Spleen (tissue), 11 donors: ENCODE measurements at regions not wholly inside any gene's neighbourhood (a gene's known extent, or its start where the extent isn't known, plus 50 kb on each side); places are given as distances from the start of the nearest gene placed in this dataset.

Experiments
- DNase-seq: peaks from one replicate; pipeline ENCODE4 v3.0.0-alpha.2; 2020
- H3K27ac ChIP-seq, 8 donors: fragments of 200-600 bp; sonication (generic) in 7 of 8; 1 replicate in 4 of 8; 2 replicates in 4 of 8; pipeline versions ENCODE4 v1.5.0 to v1.8.0; 2016 to 2021; ENCODE audit warnings: inconsistent platforms in 4 of 8, mild to moderate bottlenecking in 4 of 8, moderate library complexity in 1 of 8
- H3K27me3 ChIP-seq, 7 donors: fragments of 200-600 bp; sonication (generic) in 6 of 7; replicated peaks in 1 of 7; 1 replicate in 4 of 7; 2 replicates in 3 of 7; pipeline versions ENCODE4 v1.5.0 to v1.8.0; 2016 to 2021; ENCODE audit warnings: inconsistent platforms in 3 of 7, mild to moderate bottlenecking in 1 of 7
- H3K36me3 ChIP-seq, 6 donors: fragments of 200-600 bp; sonication (generic) in 5 of 6; 1 replicate in 4 of 6; 2 replicates in 2 of 6; pipeline versions ENCODE4 v1.5.0 to v1.8.0; 2016 to 2021; ENCODE audit warnings: inconsistent platforms in 2 of 6
- H3K4me1 ChIP-seq, 6 donors: fragments of 200-600 bp; sonication (generic) in 5 of 6; 1 replicate in 3 of 6; 2 replicates in 3 of 6; pipeline versions ENCODE4 v1.5.0 to v1.8.0; 2016 to 2021; ENCODE audit warnings: inconsistent platforms in 3 of 6
- H3K4me3 ChIP-seq, 8 donors: fragments of 200-600 bp; sonication (generic) in 7 of 8; 1 replicate in 4 of 8; 2 replicates in 4 of 8; pipeline versions ENCODE4 v1.5.0 to v1.8.0; 2016 to 2021; ENCODE audit warnings: inconsistent platforms in 4 of 8, mild to moderate bottlenecking in 4 of 8, moderate library complexity in 2 of 8
- H3K9me3 ChIP-seq, 8 donors: fragments of 200-600 bp; sonication (generic) in 7 of 8; 1 replicate in 4 of 8; 2 replicates in 4 of 8; pipeline versions ENCODE4 v1.5.0 to v1.8.0; 2016 to 2021; ENCODE audit warnings: inconsistent platforms in 4 of 8
- CTCF ChIP-seq, 11 experiments: fragments of 200-600 bp in 7 of 11; fragments of 450-650 bp in 4 of 11; sonication (generic) in 4 of 11; IDR thresholded peaks in 8 of 11; conservative IDR thresholded peaks in 3 of 11; 1 replicate in 7 of 11; 2 replicates in 4 of 11; pipeline versions ENCODE4 v1.4.0 to v1.8.0; 2016 to 2021; ENCODE audit warnings: antibody characterized with exemption in 11 of 11, inconsistent platforms in 4 of 11, mild to moderate bottlenecking in 1 of 11
- POLR2A ChIP-seq, 3 donors: fragments of 450-650 bp; IDR thresholded peaks; one replicate each; pipeline ENCODE4 v1.5.1; 2017; ENCODE audit warnings: antibody characterized with exemption in 3 of 3, mild to moderate bottlenecking in 1 of 3
- POLR2AphosphoS5 ChIP-seq, 3 donors: sonication (generic); formaldehyde crosslinking; IDR thresholded peaks; one replicate each; pipeline ENCODE4 v1.5.1; 2017; ENCODE audit warnings: antibody characterized with exemption in 3 of 3
- WGBS, 5 donors: extraction: QIAGEN DNeasy Blood & Tissue Kit in 3 of 5; methylation state at CpG; one replicate each; pipeline versions ENCODE4 v1.1.5 to v1.1.7; 2013 to 2018; 5-methylcytosine and 5-hydroxymethylcytosine counted together
- intact Hi-C: fragments of 100-400 bp; cut with DNase I; formaldehyde crosslinking; loops from one replicate; pipeline ENCODE4 v1.15.0; 2023; ENCODE audit warnings: low total_unique reads
- donor health status: healthy with polysubstance abuse.
- donor health status: DM: no; HTN: no; CAD: no; lungs with moderate emphysema.
- donor health status: DM: no; HTN: no; CAD: no.
- donor health status: Bipolar disorder and iron deficiency.
- donor health status: healthy.
- donor health status: DM: no; HTN: no; CAD: no.
- donor health status: DM: yes; HTN: yes; CAD: no.

DNA sequence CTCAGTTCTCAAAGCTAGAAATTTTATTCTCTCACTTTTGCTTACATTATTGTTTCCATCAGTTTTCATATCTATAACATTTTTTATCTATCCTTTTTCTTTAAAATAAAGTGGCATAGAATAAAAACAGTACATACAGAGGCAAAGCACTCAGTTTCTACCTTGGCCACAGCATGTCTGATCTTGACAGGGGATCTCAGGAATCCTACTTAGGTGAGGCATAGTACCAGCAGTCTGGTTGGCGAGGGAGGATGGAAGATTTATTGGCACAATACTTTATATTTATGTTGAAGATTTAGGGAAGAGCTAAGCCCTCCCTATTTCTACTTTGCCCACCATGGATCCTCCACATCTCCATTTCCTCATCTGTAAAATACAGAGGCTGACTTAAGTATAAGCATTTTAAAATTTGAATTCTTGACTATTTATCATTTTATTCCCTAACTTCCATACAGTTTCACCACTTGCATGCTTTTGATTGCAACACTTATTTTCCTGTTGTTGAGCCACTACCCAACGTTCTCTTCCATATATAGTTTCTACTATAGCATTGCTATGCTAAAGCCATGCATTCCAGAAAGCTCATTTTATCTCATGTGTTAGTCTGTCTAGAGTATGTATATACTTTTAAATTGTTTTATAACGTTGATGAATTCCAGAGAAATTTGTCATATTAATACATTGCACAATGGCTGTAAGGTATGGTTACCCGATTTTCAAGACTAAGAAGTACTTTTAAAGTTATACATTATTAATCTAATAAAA lies 506.7 kb downstream of the KCTD12 start:
- WGBS, 5 donors = 72 to 87% (median 80%) methylated on average over 4 of the region's 4 CpGs
- intact Hi-C loops = no loop called here
- Histone ChIP-seq H3K9me3 (no peaks in the 10 kb centered on the region), H3K4me3 (no peak overlapping the region), H3K4me1 (no peaks in the 10 kb centered on the region), H3K27me3 (no peaks in the 10 kb centered on the region), H3K27ac (no peak overlapping the region), H3K36me3 (no peaks in the 10 kb centered on the region)
- no peak for DNase-seq
- TF ChIP-seq POLR2AphosphoS5 (IDR thresholded peaks at IDR 0.05) (no peak), CTCF (IDR thresholded peaks at IDR 0.05 in 8 of 11, conservative IDR thresholded peaks at IDR 0.05 in 3 of 11) (no peak), POLR2A (IDR thresholded peaks at IDR 0.05) (no peak)

DNA sequence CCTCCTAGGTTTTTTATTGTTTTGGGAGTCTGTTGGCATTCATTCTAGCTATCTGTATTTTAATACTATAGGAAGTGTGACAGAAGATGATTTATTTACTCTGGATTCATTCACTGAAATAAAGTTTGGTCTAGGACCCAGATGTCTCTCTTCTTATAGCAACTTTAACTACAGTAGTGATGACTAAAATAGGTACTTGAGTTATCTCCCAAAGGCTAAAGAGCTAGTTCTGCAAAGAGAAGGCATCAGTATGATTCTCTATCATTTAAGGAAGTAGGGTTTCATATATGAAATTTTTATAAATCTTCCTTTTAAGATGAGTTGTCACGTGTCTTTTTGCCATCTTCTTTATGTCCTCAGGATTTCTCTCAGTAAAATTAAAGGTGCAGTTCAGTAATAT lies 507.4 kb downstream of the KCTD12 start:
- no peak for TF ChIP-seq POLR2AphosphoS5 (IDR thresholded peaks at IDR 0.05)
- TF ChIP-seq POLR2A (IDR thresholded peaks at IDR 0.05) = no peak
- Histone ChIP-seq H3K27me3 (no peaks in the 10 kb centered on the region), H3K36me3 (no peaks in the 10 kb centered on the region), H3K9me3 (no peaks in the 10 kb centered on the region), H3K27ac (no peak overlapping the region), H3K4me3 (no peak overlapping the region), H3K4me1 (no peaks in the 10 kb centered on the region)
- DNase-seq = no peak
- WGBS, 5 donors = 49 to 61% (median 57%) methylated on average over 1 of the region's 1 CpG
- intact Hi-C loops = no loop called here

DNA sequence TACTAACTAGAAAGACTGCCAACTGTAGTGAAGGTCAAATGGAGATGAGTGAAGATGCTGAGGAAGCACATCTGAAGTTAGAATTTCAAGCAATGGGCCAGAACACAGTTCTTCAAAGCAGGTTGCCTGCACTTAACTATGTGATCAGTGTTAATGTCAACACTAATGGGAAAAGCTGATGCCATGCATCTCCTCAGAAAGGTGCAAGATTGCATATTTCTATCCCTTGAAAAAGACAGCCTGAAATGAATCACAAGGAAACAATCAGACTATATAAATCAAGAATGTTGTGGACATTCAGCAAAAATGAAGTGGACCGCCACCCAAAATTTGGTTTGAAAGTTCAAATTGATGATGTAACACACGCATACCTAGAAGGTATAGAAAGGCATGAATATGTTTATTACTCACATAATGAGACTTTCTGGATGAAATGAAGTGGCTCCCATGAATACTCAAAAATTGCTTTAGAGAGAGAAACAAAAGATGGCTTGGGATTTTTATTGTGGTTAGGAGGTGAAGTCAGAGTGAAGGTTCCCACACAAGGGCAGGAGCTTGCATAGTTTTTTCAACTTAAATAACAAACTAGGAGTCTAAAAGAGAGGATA lies 522.4 kb downstream of the KCTD12 start:
- H3K36me3 ChIP-seq = no peaks in the 10 kb centered on the region
- 91 to 99% (median 97%) methylated on average over 2 of the region's 2 CpGs for WGBS, 5 donors
- H3K27ac ChIP-seq = no peak overlapping the region
- H3K27me3 ChIP-seq = no peaks in the 10 kb centered on the region
- no peak for DNase-seq
- H3K4me3 ChIP-seq = no peak overlapping the region
- TF ChIP-seq CTCF (IDR thresholded peaks at IDR 0.05 in 8 of 11, conservative IDR thresholded peaks at IDR 0.05 in 3 of 11) (no peak), POLR2AphosphoS5 (IDR thresholded peaks at IDR 0.05) (no peak), POLR2A (IDR thresholded peaks at IDR 0.05) (no peak)
- H3K9me3 ChIP-seq = no peaks in the 10 kb centered on the region
- H3K4me1 ChIP-seq = no peaks in the 10 kb centered on the region
- intact Hi-C loops = no loop called here

DNA sequence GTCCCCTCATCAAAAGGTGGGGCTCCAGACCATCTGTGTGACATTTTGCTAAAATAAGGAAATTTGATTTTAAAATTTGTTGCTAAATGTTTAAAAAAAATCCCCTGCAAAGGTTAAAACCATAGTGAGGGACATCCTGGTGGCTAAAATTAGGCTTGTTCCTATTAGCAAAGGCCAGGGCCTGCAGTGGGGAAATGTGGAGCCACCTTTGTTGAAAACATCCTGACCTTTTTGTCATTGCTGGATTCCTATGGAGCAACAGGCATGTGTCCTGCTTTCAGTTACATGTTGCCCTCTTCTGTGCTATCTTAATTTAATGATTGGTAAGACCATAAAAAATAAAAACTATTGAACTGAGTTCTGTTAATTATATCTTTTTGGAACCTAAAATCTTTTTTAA lies 524.3 kb downstream of the KCTD12 start:
- no peaks in the 10 kb centered on the region for H3K27me3 ChIP-seq
- H3K4me1 ChIP-seq = no peaks in the 10 kb centered on the region
- H3K27ac ChIP-seq = no peak overlapping the region
- no peak for TF ChIP-seq POLR2AphosphoS5 (IDR thresholded peaks at IDR 0.05)
- TF ChIP-seq CTCF (IDR thresholded peaks at IDR 0.05 in 8 of 11, conservative IDR thresholded peaks at IDR 0.05 in 3 of 11) = no peak
- TF ChIP-seq POLR2A (IDR thresholded peaks at IDR 0.05) = no peak
- DNase-seq = no peak
- H3K9me3 ChIP-seq = no peaks in the 10 kb centered on the region
- intact Hi-C loops = no loop called here
- no peaks in the 10 kb centered on the region for H3K36me3 ChIP-seq
- H3K4me3 ChIP-seq = no peak overlapping the region
